ENCODE measurements at regions not wholly inside any gene's neighbourhood (a gene's known extent, or its start where the extent isn't known, plus 50 kb on each side); places are given as distances from the start of the nearest gene placed in this dataset.

- peak; percentile 22 for DNase-seq
Measured at GRCh38 chr13:73740666-73741065, 393.5 kb downstream of the KLF12 start.

GRCh38 chr13:73739394-73739793, 394.8 kb downstream of the KLF12 start:
- DNase-seq: no peak

- peak; percentile 5 for DNase-seq
Measured at GRCh38 chr13:73738626-73739025, 395.6 kb downstream of the KLF12 start.

DNA sequence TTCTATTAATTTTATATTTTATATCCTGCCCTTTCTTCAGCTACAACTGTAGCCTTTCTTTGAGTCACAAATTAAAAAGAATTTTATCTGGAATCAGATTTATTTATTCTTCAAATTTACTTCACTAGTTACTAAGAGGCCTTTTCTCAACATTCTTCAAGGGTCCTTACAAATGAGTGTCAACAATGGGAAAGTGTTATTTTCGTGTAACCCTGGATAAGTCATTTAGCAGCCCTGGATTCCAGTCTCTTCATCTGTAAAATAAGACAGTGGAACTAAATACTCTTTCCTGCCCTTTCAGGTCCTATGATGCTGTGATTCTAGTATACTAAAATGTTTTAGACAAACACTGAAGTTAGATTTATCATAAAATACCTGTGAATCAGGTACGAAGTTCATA, 397.0 kb downstream of the KLF12 start:
- DNase-seq: no peak

GRCh38 chr13:73733706-73734105, 400.5 kb downstream of the KLF12 start:
- DNase-seq: no peak

DNA sequence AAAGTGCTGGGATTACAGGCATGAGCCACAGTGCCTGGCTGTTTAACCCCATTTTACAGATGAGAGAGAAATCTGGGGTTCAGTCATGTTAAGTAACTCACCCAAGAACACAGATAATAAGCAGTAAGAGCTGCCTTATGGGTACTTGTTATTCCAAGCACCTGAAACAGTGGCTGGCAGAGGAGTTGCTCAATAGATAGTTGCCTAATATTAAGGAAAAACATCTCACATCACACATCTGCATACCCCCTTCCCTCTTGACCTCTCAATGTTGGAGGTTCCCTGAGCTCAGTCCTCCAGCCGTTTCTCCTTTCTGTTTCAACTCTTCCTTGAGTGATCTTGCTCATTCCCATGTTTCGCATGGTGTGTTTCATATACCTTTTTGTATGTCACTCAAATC, 401.9 kb downstream of the KLF12 start:
- no peak for DNase-seq

DNA sequence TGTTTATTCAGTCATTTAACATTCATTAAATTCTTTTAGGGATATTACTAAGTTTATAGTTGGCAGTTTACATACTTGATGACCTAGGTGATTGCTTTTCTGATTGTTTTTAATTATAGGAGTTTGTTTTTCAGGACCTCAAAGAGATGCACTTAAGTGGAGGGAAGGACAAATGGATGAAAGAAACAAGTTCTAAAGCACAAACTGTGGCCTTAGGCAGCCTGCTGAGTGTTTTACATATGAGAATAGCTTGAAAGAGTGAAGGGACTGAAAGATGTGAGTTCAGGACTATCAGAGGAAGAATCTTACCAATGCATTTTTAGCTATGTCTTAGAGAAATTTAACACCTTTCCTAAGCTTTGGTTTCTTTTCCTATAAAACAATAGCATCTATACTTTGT, 402.6 kb downstream of the KLF12 start:
- DNase-seq: no peak

GRCh38 chr13:73730014-73730413, 404.2 kb downstream of the KLF12 start:
- no peak for DNase-seq

- no peak for DNase-seq
Measured at GRCh38 chr13:73729046-73729445, 405.2 kb downstream of the KLF12 start.

GRCh38 chr13:73722120-73722519, 412.1 kb downstream of the KLF12 start:
- DNase-seq: peak; percentile 69

DNA sequence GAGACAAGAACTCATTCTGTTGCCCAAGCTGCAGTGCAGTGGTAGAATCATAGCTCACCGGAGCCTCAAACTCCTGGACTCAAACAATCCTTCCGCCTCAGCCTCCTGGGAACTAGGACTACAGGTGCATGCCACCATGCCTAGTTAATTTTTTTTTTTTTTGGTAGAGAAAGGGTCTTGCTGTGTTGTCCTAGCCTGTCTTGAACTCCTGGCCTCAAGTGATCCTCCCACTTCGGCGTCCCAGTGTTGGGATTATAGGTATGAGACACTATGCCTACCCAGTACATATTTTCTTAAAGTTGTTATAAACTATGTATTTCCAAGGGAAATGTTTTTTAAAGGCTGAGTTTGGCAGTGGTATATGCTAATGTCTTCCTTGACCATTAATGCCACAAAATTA, 412.6 kb downstream of the KLF12 start:
- DNase-seq: no peak

DNA sequence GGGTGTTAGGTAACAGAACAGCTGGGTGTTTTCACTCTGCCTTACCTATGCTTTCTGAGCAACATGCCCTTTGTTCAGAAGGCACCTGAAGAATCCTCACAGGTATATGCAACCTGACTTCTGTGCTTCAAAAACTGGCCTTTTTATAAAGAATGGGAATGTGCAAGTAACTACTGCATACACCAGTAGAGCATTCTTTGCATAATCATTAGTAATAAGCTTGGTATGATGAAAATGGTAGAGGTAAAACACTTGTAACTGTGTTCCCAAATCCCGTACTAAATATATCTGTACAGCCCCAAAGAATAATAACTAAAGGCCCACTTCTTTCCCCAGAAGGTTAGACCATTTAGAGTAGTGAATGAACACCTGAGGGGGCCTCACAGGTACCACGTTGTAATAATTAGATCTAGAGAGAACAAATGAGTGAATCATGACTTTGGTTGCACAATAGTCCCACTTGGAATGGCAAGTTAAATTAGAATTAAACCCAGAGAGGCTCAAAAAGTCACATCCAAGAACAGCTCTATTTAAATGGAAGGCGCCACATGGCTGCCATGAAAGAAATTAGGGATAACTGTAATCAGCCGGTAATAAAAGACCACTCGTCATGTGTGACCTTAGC, 413.9 kb downstream of the KLF12 start:
- no peak for DNase-seq

- no peak for DNase-seq
Measured at GRCh38 chr13:73718246-73718645, 416.0 kb downstream of the KLF12 start.

DNA sequence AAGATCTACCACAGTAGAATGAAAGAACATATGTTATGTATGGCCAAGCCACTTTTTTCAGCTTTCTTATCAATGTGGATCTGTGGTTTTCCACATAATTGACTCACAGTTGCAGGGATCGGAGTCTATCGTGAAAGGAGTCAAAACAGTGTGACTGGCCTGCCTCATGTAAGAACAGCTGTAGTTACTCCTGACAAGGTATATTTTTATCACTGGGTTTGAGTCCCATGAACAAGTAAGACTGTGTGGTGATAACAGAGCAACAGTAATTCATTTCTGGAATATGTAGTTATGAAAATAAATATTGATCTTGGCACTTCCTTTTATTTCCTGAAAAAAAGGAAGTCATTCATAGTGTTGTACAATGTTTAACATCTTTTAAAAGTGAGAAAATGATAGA, 416.6 kb downstream of the KLF12 start:
- peak; percentile 41 for DNase-seq

DNA sequence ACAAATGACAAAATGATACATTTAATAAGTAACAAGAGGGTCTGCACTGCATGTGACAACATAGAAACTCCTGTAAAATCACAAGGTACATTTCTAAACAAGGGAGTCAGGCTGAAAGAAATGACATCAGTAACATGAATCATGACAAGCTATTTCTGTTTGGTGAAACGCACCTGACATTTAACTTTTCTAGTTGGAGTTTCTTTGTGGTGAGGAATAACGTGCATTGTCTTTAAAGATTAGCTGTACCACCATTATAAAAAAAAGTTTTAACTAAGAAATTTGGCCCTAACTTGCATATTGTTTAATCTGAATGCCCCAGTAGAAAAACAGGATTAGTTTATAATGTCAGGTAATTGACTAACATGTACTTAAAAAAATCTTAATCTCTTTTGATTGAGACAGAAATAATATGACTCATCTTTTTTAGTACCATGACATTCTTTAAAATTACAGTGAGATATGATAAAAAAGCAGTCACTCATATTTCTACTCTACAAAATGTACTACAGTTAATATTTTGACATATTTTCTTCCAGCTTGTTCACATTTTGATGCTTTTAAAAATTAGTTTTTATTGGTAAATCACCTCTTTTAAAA, 418.2 kb downstream of the KLF12 start:
- no peak for DNase-seq

DNA sequence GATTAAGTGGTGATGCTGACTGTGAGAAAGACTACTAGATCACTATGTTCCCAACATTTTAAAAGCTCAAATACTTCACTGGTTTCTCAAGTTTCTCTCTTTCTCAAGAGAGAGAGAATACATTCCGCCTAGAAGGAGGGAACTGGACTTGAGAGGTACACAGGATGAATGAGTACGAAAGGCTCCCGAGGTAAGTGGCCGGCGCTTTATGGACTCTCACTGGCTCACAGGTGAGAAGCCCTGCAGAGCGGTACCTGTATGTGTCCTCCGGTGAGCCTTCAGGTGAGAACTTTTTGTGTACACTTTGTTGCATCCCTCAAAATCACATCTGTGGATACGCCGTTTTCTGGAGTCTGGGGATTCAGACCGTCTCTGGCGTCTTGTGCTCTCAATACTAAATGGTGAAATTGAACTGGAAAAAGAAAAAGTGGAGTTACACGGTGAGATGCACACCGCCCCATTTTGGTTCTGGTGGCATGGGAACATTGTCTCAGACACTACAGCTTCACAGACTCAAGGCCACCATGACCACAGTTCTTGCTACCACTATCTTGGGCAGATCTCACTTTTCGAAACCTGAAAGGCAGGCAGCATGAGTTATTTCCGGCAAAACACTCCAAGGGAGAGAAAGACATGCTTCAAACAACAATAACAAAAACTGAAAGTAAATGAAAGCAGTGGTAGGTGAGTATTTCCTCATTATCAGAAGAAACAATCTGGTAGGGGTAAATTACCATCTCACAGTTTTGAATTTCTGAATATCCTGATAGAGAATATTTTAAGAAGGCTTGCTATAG, 418.9 kb downstream of the KLF12 start:
- no peak for DNase-seq

- no peak for DNase-seq
Measured at GRCh38 chr13:73714522-73714921, 419.7 kb downstream of the KLF12 start.

DNA sequence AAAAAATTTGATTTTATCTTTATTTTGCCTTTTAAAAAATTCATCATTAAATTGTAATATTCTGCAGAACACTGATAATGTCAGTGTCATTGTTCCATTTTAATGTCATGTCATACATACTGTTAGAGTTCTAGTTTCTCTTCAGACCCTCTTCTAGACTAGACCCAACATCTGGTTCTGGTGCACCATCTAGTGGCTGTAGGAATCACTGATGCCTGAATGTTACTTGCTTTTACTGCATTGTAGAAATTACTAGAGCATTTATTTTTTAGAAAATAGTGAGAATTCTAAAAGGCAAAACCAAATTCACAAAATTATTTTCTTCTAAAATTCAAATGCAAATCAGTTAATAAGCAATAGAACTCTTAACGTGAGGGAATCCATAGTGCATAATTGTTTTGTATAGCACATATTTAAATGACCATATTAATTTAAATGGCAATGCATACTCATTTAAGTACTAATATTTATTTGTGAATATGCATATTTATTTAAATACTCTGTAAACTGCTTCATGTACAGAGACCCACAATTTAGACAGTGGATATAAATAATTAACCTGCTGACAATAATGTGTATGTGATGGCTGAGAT, 425.7 kb downstream of the KLF12 start:
- peak; percentile 70 for DNase-seq

- DNase-seq: no peak
Measured at GRCh38 chr13:73704587-73704986, 429.6 kb downstream of the KLF12 start.

GRCh38 chr13:73703606-73704005, 430.6 kb downstream of the KLF12 start:
- DNase-seq: no peak

DNA sequence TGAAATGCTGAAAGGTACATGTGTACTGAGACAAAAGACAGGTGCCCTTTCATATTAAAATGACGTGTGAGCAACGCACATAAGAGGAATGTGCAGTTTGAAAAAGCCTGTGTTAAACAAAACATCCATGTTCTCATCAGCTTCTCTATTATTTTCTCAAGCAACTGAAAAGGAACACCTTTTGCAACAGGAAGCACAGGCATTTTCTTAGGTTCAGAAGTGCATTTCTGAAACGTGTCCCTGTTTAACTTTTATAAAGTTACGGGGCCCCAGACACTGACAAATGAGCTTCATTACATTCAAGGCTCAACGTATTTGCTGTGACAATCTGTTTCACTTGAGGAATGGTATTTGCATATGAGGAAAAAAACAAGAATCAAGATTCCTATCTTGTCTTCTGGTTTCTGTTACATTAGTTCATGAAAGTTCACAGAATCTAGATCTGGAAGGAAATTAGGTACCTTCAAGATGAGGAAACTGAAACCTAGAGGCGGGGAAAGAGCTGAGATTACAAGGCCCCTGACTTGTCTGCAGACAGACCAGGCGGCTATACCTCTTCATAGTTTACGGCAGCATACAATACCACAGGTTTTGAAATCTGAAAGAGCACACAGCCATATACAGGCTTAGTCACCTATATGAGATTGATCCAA, 431.7 kb downstream of the KLF12 start:
- peak; percentile 21 for DNase-seq

- no peak for DNase-seq
Measured at GRCh38 chr13:73701160-73701559, 433.0 kb downstream of the KLF12 start.

DNA sequence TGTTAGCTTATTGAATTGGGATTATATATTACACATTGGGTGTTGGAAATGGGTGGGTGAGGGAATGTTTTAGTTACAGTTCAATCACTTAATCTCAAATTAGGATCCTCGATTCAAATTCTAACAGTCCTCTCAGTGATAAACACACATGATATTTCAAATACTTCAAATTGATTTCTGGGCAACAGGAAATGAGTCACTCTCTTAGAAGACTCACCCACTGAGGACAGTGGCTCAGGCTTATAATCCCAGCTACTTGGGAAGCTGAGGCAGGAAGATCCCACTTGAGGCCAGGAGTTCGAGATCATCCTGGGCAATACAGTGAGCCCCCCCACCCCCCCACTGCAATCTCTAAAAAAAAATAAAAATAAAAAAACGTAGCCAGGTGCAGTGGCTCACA, 435.3 kb downstream of the KLF12 start:
- no peak for DNase-seq

All from fibroblast of upper back skin (primary cell).